Activated B cell treated with CpG ODN at 0.5 μM for 24 hours (primary cell): ENCODE measurements at regions not wholly inside any gene's neighbourhood (a gene's known extent, or its start where the extent isn't known, plus 50 kb on each side); places are given as distances from the start of the nearest gene placed in this dataset.

ENCODE experiments used
- ATAC-seq: fragments of 200-7000 bp; cut with Tn5 transposase; one replicate; pipeline ENCODE4 v1.10.0; 2021; ENCODE audit warnings: low read depth, mild to moderate bottlenecking, moderate library complexity
- CTCF ChIA-PET: fragments of 350-600 bp; sonication (Branson Sonifier 250); formaldehyde crosslinking; loops from one replicate; lab custom pipeline; 2021; ENCODE audit warnings: antibody characterized with exemption; lab: Charles Lee
- POLR2A ChIA-PET: fragments of 350-600 bp; sonication (Branson Sonifier 250); formaldehyde crosslinking; loops from one replicate; lab custom pipeline; 2021; ENCODE audit warnings: antibody characterized with exemption; lab: Charles Lee
- DNase-seq: peaks from one replicate; pipeline ENCODE4 v3.0.0; 2022
- H3K27ac Mint-ChIP-seq: one replicate; pipeline ENCODE4 v1.8.0; 2020; ENCODE audit warnings: mixed read lengths
- H3K27me3 Mint-ChIP-seq: one replicate; pipeline ENCODE4 v1.8.0; 2021; ENCODE audit warnings: mixed read lengths
- H3K36me3 Mint-ChIP-seq: one replicate; pipeline ENCODE4 v1.8.0; 2021; ENCODE audit warnings: low read depth, mixed read lengths
- H3K4me1 Mint-ChIP-seq: one replicate; pipeline ENCODE4 v1.8.0; 2021; ENCODE audit warnings: mixed read lengths
- H3K4me3 Mint-ChIP-seq: one replicate; pipeline ENCODE4 v1.8.0; 2020; ENCODE audit warnings: mild to moderate bottlenecking, mixed read lengths
- H3K9me3 Mint-ChIP-seq: one replicate; pipeline ENCODE4 v1.8.0; 2020; ENCODE audit warnings: mixed read lengths
- intact Hi-C: fragments of 100-400 bp; cut with micrococcal nuclease; formaldehyde crosslinking; loops from one replicate; pipeline ENCODE4 v1.15.1; 2024
- TF ChIP-seq, protein P1 (sequence below): fragments of 200-600 bp; IDR thresholded peaks from one replicate; pipeline ENCODE4 v1.8.0; 2022; ENCODE audit warnings: antibody characterized with exemption, mild to moderate bottlenecking

DNA sequence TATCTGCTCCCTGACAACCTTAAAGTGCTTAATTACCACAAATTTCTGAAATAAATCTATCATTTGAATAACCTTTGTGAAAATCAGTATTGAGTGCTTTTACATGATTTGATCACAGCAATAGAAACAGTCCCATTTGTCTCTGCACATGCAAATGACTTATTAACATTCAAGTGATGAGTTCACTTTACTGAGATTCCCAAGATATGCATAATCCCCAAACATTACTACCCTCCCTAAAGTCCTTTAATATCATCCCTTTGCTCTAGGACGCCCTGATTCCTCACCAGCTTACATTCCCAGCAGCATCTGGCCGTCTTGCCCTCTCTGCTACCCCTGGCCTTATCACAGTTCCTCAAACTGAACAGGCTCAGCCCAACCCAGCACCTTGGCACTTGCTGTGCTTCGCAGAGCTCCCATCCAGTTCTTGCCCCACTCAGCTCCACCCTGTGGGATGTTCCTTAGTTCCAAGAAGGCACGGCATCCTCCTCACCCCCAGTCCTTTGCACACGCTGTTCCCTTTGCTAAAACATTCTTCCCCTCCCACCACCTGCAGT, 347.5 kb downstream of the PREX1 start:
- Mint-ChIP-seq H3K4me3 (no peak overlapping the region), H3K36me3 (no peaks in the 10 kb centered on the region), H3K4me1 (no peaks in the 10 kb centered on the region), H3K27me3 (peaks cover 53% of the 10 kb centered on the region), H3K27ac (no peak overlapping the region), H3K9me3 (no peaks in the 10 kb centered on the region)
- DNase-seq (no peak), ATAC-seq (no peak)
- TF ChIP-seq, protein P1, sequence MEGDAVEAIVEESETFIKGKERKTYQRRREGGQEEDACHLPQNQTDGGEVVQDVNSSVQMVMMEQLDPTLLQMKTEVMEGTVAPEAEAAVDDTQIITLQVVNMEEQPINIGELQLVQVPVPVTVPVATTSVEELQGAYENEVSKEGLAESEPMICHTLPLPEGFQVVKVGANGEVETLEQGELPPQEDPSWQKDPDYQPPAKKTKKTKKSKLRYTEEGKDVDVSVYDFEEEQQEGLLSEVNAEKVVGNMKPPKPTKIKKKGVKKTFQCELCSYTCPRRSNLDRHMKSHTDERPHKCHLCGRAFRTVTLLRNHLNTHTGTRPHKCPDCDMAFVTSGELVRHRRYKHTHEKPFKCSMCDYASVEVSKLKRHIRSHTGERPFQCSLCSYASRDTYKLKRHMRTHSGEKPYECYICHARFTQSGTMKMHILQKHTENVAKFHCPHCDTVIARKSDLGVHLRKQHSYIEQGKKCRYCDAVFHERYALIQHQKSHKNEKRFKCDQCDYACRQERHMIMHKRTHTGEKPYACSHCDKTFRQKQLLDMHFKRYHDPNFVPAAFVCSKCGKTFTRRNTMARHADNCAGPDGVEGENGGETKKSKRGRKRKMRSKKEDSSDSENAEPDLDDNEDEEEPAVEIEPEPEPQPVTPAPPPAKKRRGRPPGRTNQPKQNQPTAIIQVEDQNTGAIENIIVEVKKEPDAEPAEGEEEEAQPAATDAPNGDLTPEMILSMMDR, result no peak
- CTCF ChIA-PET, result no interaction called here
- intact Hi-C loops, result no loop called here
- POLR2A ChIA-PET, result no interaction called here

DNA sequence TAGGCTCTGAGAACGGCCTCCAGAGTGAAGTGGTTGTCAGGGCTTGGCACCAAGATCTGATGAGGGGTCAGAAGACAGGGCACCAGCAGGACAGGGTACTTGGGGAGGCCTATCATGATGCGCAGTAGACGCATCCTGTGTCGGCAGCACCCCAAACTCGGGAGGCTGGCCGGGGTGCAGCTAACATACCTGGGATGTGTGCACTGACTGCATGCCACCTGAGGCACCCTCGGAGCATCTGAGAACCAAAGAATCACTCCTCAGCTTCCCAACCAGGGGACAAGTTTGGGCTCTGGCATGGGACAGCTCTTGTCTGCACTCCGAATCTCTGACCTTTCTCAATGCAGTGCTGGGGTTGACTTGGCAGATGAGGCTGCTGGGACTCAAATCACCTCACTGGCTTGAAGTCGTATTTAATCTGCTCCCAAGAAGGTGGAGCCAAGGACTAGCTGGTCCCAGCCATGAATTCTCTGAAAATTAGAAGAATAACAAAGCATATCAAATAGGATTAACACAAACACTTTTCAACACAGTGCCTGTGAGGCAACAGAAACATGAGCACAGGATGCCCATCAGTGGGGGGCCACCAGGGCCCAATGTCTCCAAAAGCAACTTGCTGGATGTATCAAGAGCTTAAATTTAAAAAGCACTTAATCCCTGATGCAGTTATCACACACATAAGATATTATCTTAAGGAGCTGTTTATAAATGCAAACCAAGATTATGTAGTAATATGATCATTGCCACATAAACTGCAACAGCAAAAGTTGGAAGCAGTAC, 348.8 kb downstream of the PREX1 start:
- Mint-ChIP-seq H3K4me3 (no peak overlapping the region), H3K27me3 (peaks cover 48% of the 10 kb centered on the region), H3K36me3 (no peaks in the 10 kb centered on the region), H3K27ac (no peak overlapping the region), H3K9me3 (no peaks in the 10 kb centered on the region), H3K4me1 (no peaks in the 10 kb centered on the region)
- ChIA-PET POLR2A (no interaction called here), CTCF (no interaction called here)
- no peak for ATAC-seq
- DNase-seq, result no peak
- intact Hi-C loops, result no loop called here
- TF ChIP-seq, protein P1, result no peak

DNA sequence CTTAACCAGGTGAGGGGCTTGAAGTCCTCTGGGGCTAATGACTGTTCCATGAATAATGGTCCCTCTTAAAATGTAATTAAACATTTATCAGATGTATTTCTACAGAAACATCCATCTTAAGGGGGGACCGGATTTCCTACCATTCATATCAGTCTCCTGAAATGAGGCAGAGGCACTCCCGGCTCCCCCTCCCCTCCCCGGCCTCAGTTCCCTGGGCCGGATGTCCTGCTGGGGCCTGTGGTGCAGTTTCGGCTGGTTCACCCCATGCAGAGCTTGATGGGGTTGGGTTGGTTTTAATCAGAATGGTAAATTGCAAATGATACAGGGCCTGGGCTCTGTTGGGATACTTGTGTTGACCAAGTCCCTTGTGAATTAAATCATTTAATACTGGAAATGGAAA, 349.4 kb downstream of the PREX1 start:
- no peaks in the 10 kb centered on the region for H3K9me3 Mint-ChIP-seq
- no peak for ATAC-seq
- no peak for DNase-seq
- H3K4me1 Mint-ChIP-seq, result no peaks in the 10 kb centered on the region
- TF ChIP-seq, protein P1, result no peak
- peaks cover 47% of the 10 kb centered on the region for H3K27me3 Mint-ChIP-seq
- no peak overlapping the region for H3K27ac Mint-ChIP-seq
- H3K36me3 Mint-ChIP-seq, result no peaks in the 10 kb centered on the region
- CTCF ChIA-PET, result no interaction called here
- H3K4me3 Mint-ChIP-seq, result no peak overlapping the region
- POLR2A ChIA-PET, result no interaction called here
- intact Hi-C loops, result no loop called here

DNA sequence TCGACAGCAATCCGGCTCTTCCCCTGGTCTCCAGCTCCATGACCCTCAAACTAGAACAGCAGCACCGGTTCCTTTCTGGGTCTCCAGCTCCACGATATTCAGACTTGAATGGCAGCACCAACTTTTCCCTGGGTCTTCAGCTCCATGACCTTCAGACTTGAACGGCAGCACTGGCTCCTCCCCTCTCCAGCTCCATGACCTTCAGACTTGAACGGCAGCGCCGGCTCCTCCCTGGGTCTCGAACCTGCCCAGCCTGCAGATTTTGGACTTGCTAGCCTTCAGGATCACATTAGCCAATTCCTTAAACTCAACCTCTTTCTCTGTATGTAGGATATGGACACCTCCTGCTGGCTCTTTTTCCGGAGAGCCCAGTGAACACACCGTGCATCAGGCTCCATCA, 350.9 kb downstream of the PREX1 start:
- ChIA-PET POLR2A (no interaction called here), CTCF (no interaction called here)
- ATAC-seq (no peak), DNase-seq (no peak)
- no peak overlapping the region for H3K27ac Mint-ChIP-seq
- H3K27me3 Mint-ChIP-seq, result peaks cover 40% of the 10 kb centered on the region
- TF ChIP-seq, protein P1, result no peak
- no peak overlapping the region for H3K4me3 Mint-ChIP-seq
- intact Hi-C loops, result no loop called here
- no peaks in the 10 kb centered on the region for H3K36me3 Mint-ChIP-seq
- H3K9me3 Mint-ChIP-seq, result no peaks in the 10 kb centered on the region
- H3K4me1 Mint-ChIP-seq, result no peaks in the 10 kb centered on the region

DNA sequence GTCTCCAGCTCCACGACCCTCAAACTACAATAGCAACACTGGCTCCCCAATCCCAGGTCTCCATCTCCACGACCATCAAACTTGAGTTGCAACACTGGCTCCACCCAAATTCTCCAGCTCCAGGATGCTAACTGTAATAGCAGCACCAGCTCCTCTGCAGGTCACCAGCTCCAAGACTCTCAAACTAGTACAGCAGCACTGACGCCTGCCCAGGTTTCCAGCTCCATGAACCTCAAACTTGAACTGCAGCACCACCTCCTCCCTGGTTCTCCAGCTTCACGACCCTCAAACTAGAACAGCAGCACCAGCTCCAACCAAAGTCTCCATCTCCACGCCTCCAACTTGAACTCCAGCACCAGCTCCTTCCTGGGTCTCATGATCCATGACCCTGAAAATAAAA, 353.8 kb downstream of the PREX1 start:
- peaks cover 20% of the 10 kb centered on the region for H3K27me3 Mint-ChIP-seq
- intact Hi-C loops, result no loop called here
- TF ChIP-seq, protein P1, result no peak
- no peaks in the 10 kb centered on the region for H3K36me3 Mint-ChIP-seq
- H3K4me1 Mint-ChIP-seq, result no peaks in the 10 kb centered on the region
- H3K9me3 Mint-ChIP-seq, result no peaks in the 10 kb centered on the region
- ChIA-PET POLR2A (no interaction called here), CTCF (no interaction called here)
- ATAC-seq (no peak), DNase-seq (no peak)
- no peak overlapping the region for H3K27ac Mint-ChIP-seq
- no peak overlapping the region for H3K4me3 Mint-ChIP-seq
